Body of pancreas (tissue), 4 donors: ENCODE measurements at regions not wholly inside any gene's neighbourhood (a gene's known extent, or its start where the extent isn't known, plus 50 kb on each side); places are given as distances from the start of the nearest gene placed in this dataset.

Experiments used
- ATAC-seq: fragments of 150-250 bp; one replicate; pipeline ENCODE4 v1.9.1; 2016
- DNase-seq, 4 donors: peaks; one replicate each; pipeline ENCODE4 v3.0.0-alpha.2; 2019
- H3K27ac ChIP-seq, 4 donors: fragments of 200-600 bp; sonication (generic); 1 replicate in 3 of 4; 2 replicates in 1 of 4; pipeline versions ENCODE4 v1.5.1 to v1.6.1; 2016 to 2019; ENCODE audit warnings: mild to moderate bottlenecking in 1 of 4, mixed read lengths in 1 of 4, moderate library complexity in 1 of 4
- H3K27me3 ChIP-seq, 2 donors: fragments of 200-600 bp; sonication (generic); one replicate each; pipeline ENCODE4 v1.6.0; 2016; ENCODE audit warnings: mild to moderate bottlenecking in 1 of 2
- H3K36me3 ChIP-seq, 2 donors: fragments of 200-600 bp; sonication (generic); replicated peaks in 1 of 2; 2 replicates each; pipeline ENCODE4 v1.5.1; 2016; ENCODE audit warnings: low read depth in 2 of 2; ENCODE audit not compliant: insufficient read depth in 1 of 2
- H3K4me1 ChIP-seq: fragments of 200-600 bp; sonication (generic); one replicate; pipeline ENCODE4 v1.6.0; 2016
- H3K4me3 ChIP-seq, 2 donors: fragments of 200-600 bp; sonication (generic); 1 replicate in 1 of 2; 2 replicates in 1 of 2; pipeline ENCODE4 v1.5.1; 2016 to 2019
- H3K9me3 ChIP-seq, 3 donors: fragments of 200-600 bp; sonication (generic); 1 replicate in 2 of 3; 2 replicates in 1 of 3; pipeline ENCODE4 v1.5.1; 2016
- CTCF ChIP-seq, 7 experiments: fragments of 450-650 bp in 4 of 7; fragments of 200-600 bp in 3 of 7; sonication (generic) in 3 of 7; IDR thresholded peaks; one replicate each; pipeline ENCODE4 v1.5.1; 2016 to 2019; ENCODE audit warnings: antibody characterized with exemption in 7 of 7
- POLR2A ChIP-seq, 3 donors: fragments of 450-650 bp; IDR thresholded peaks; one replicate each; pipeline ENCODE4 v1.6.1; 2016; ENCODE audit warnings: antibody characterized with exemption in 3 of 3, mild to moderate bottlenecking in 2 of 3
- WGBS, 2 donors: methylation state at CpG; one replicate each; pipeline ENCODE4 v1.1.5; 2017; 5-methylcytosine and 5-hydroxymethylcytosine counted together
- intact Hi-C: fragments of 100-400 bp; cut with DNase I; formaldehyde crosslinking; loops from one replicate; pipeline ENCODE4 v1.15.1; 2023

GRCh38 chr1:196078691-196079090 is 529.5 kb downstream of the KCNT2 start:
- H3K27ac ChIP-seq = no peak overlapping the region
- DNase-seq = no peak
- H3K36me3 ChIP-seq = no peaks in the 10 kb centered on the region
- no peaks in the 10 kb centered on the region for H3K9me3 ChIP-seq
- H3K27me3 ChIP-seq = no peaks in the 10 kb centered on the region
- 56 to 65% methylated on average over 3 of the region's 3 CpGs for WGBS, 2 donors
- no peak overlapping the region for H3K4me3 ChIP-seq
- ATAC-seq = no peak
- no peaks in the 10 kb centered on the region for H3K4me1 ChIP-seq
- intact Hi-C loops = no loop called here
- TF ChIP-seq POLR2A (IDR thresholded peaks at IDR 0.05) (no peak), CTCF (IDR thresholded peaks at IDR 0.05) (no peak)

- Histone ChIP-seq H3K4me3 (no peak overlapping the region), H3K27me3 (no peaks in the 10 kb centered on the region), H3K4me1 (no peaks in the 10 kb centered on the region), H3K36me3 (no peaks in the 10 kb centered on the region), H3K9me3 (no peaks in the 10 kb centered on the region), H3K27ac (no peak overlapping the region)
- ATAC-seq (no peak), DNase-seq (no peak)
- WGBS, 2 donors = 37 to 55% methylated on average over 1 of the region's 1 CpG
- intact Hi-C loops = no loop called here
- TF ChIP-seq POLR2A (IDR thresholded peaks at IDR 0.05) (no peak), CTCF (IDR thresholded peaks at IDR 0.05) (no peak)
These were observed 532.6 kb downstream of the KCNT2 start for GRCh38 chr1:196075621-196076020.

GRCh38 chr1:196074182-196074581 is 534.1 kb downstream of the KCNT2 start:
- Histone ChIP-seq H3K27ac (no peak overlapping the region), H3K4me3 (no peak overlapping the region), H3K9me3 (no peaks in the 10 kb centered on the region), H3K27me3 (no peaks in the 10 kb centered on the region), H3K4me1 (no peaks in the 10 kb centered on the region), H3K36me3 (no peaks in the 10 kb centered on the region)
- TF ChIP-seq CTCF (IDR thresholded peaks at IDR 0.05) (no peak), POLR2A (IDR thresholded peaks at IDR 0.05) (no peak)
- intact Hi-C loops = no loop called here
- ATAC-seq (no peak), DNase-seq (no peak)

GRCh38 chr1:196071447-196071846 is 536.8 kb downstream of the KCNT2 start:
- TF ChIP-seq CTCF (IDR thresholded peaks at IDR 0.05) = no peak
- no peak for TF ChIP-seq POLR2A (IDR thresholded peaks at IDR 0.05)
- Histone ChIP-seq H3K27ac (no peak overlapping the region), H3K9me3 (no peaks in the 10 kb centered on the region), H3K4me3 (no peak overlapping the region), H3K4me1 (no peaks in the 10 kb centered on the region), H3K27me3 (no peaks in the 10 kb centered on the region), H3K36me3 (no peaks in the 10 kb centered on the region)
- intact Hi-C loops = no loop called here
- ATAC-seq = no peak
- no peak for DNase-seq
- 19 to 30% methylated on average over 1 of the region's 1 CpG for WGBS, 2 donors

GRCh38 chr1:196070940-196071339 is 537.3 kb downstream of the KCNT2 start:
- no peaks in the 10 kb centered on the region for H3K36me3 ChIP-seq
- H3K4me3 ChIP-seq = no peak overlapping the region
- H3K4me1 ChIP-seq = no peaks in the 10 kb centered on the region
- TF ChIP-seq POLR2A (IDR thresholded peaks at IDR 0.05) (no peak), CTCF (IDR thresholded peaks at IDR 0.05) (no peak)
- ATAC-seq (no peak), DNase-seq (no peak)
- 14 to 19% methylated on average over 2 of the region's 2 CpGs for WGBS, 2 donors
- no peak overlapping the region for H3K27ac ChIP-seq
- H3K9me3 ChIP-seq = no peaks in the 10 kb centered on the region
- H3K27me3 ChIP-seq = no peaks in the 10 kb centered on the region
- intact Hi-C loops = no loop called here
